NCI-H345 treated with DMSO at 0.1 percent for 48 hours (cell line): ENCODE measurements at regions not wholly inside any gene's neighbourhood (a gene's known extent, or its start where the extent isn't known, plus 50 kb on each side); places are given as distances from the start of the nearest gene placed in this dataset.
"Not testable (repeated sequence)": the region's sequence is repeated elsewhere in the genome, so short reads cannot be mapped to it uniquely, and the experiment has no call there.

ENCODE experiments used
- DNase-seq: peaks from one replicate; lab custom pipeline; 2025; ENCODE audit not compliant: unreplicated experiment; lab: John Stamatoyannopoulos, UW

DNA sequence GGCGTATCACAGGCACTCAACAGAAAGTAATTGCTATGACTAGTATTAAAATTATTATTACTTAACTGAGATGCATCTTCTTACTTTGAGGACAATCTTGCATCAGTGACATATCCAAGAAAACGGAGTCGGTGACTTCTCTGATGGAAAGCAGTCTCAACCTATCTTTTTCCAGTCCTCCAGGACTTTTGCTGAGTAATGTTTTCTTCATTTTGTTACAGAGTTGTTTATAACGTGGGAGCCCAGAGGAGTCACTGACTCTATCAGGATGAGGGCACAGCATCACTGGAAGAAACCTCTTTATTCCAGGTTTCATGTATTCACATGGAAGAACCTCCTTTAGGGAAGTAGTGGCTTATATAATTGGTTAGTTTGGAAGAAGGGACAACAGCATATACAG, 51.5 kb upstream of the MELK start:
- no peak for DNase-seq

DNA sequence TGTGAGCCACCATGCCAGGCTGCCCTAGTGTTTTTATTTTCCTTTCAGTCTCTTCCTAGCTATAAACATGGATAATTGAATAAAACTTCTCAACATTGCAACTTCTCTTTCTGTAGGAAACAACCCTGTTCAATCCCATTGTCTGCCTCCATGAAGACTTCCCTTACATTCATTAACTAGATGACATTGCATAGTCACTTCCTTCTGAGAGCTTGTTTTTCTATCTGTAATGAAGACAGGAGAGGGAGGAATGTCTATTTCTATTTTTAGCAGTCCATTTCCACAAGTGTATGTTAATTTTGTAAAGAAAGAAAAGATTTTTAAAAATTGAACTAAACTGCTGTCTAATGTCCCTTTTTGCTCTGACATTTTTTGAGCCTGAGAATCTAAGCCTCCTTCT, 55.6 kb upstream of the MELK start:
- DNase-seq: no peak

- DNase-seq: no peak
These were observed 68.5 kb upstream of the MELK start for GRCh38 chr9:36504156-36504555.

- DNase-seq: no peak
These were observed 69.3 kb upstream of the MELK start for GRCh38 chr9:36503172-36504088.

DNA sequence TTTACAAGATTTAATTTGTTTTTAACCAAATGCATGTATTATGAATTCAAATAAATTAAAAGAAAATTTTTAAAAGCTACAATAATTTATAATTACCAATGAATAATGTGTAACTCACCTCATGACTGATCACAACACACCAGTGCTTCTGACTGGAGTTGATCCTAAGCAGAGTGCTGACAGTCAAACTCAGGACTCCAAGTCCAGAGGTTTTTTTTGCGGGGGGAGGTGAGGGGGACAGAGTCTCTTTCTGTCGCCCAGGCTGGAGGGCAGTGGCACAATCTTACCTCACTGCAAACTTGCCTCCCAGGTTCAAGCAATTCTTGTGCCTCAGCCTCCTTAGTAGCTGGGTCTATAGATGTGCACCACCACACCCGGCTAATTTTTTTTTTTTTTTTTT, 71.0 kb upstream of the MELK start:
- DNase-seq: no peak

DNA sequence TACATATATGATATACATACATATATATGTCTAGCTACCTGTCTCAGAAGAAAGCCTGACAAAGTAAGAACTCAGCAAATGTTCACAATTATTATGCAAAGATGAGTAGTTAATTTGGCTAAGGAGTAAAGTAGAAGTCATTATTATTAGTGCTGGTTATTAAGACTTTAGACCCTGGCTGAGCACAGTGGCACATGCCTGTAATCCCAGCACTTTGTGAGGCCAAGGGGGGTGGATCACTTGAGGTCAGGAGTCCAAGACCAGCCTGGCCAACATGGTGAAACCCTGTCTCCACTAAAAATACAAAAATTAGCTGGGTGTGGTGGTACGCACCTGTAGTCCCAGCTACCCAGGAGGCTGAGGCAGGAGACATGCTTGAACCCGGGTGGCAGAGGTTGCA, 71.8 kb upstream of the MELK start:
- DNase-seq: not testable (repeated sequence)

DNA sequence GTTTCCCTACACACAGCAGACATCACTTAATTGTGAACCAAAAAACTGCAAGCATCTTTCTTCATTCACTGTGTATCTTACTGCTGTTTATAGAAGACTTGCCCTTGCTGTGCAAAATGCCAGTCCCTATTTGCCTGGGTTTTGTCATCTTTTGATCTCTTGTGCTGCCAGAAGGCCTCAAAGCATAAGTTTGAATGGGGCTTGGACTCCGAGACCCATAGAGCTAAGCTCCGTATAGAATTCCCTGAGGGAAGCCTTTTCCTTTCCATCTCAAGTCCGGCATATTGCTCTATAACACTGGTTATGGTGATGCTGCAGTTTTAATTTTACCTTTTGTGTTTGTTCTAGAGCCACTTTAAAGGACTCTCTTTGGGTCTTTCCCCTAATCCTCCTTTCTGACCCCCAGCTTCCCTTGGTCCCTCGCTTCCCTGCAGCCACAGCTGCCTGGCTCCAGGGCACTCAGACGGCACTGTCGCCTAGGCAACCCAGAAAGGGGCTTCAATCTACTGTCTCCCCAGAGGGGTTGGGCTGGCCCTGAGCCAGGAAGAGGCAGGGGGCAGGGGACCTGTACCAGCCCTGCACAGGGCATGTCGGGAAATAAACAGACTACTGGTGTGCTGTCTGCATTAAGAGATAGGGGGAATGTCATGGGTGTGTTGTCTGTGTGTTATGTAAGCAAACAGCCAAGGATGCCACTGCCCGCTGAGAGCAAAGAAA, 73.4 kb upstream of the MELK start:
- peak; percentile 86 for DNase-seq

DNA sequence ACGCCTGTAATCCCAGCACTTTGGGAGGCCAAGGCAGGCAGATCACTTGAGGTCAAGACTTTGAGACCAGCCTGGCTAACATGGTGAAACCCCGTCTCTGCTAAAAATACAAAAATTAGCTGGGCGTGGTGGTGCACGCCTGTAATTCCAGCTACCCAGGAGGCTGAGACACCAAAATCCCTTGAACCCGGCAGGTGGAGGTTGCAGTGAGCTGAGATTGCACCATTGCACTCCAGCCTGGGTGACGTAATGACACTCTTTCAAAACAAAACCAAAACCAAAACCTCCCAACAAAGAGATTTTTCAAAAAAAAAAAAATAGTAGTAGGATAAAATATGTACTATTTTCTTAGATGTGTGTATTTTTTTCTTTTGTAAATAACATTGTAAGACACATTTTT, 79.1 kb upstream of the MELK start:
- DNase-seq: not testable (repeated sequence)

DNA sequence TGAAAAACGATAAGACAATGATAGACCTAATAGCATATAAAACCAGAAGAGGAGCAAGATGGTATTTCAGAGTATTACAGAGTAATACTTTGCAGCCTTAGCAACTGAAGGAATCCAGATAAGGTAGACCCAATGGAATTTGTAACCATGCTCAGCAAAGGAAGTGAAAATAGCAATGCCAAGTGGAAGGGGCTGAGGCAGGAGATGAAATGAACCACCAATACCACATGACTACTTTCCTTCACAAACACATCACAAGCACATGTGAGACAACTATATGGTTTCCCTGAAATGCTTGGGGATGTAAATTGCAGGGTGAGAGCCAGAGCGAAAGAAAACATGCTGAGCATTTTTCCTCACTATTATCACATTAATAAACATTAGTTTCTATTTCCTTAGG, 79.8 kb upstream of the MELK start:
- DNase-seq: no peak

DNA sequence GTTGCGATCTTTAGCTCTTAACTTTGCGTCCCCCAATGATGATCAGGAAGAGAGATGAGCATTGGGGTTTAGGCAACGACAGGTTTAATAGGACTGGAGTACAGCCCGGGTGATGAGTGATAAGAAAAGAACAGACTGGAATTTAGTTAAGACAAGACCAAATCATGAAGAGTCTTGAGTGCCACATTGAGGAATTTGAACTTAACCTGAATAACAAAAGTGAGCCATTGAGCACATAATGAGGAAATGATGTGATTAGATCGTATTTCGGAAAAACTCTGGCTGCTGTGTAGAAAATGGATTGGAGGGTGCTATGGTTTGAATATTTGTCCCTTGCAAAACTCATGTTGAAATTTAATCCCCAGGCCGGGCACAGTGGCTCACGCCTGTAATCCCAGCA, 83.2 kb upstream of the MELK start:
- DNase-seq: no peak

DNA sequence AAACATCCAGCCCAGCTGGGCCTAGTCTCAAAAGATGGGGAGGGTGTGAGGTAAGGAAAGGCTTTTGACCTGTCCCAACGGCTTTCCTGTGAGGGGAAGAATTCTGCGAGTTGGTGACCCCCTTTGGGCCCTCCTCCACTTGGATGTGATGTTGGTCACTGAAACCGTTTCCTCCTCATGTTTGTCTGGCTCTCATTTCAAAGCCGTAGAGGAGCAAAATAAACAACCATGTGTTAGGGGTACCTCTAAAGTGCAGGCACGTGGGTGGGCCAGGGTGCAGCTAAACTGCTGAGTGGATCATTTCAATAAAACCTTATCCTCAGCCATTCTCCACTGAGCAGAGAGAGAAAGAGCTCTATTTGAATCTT, 84.3 kb upstream of the MELK start:
- DNase-seq: no peak

- peak; percentile 90 for DNase-seq
These were observed 85.0 kb upstream of the MELK start for GRCh38 chr9:36487482-36488388.

DNA sequence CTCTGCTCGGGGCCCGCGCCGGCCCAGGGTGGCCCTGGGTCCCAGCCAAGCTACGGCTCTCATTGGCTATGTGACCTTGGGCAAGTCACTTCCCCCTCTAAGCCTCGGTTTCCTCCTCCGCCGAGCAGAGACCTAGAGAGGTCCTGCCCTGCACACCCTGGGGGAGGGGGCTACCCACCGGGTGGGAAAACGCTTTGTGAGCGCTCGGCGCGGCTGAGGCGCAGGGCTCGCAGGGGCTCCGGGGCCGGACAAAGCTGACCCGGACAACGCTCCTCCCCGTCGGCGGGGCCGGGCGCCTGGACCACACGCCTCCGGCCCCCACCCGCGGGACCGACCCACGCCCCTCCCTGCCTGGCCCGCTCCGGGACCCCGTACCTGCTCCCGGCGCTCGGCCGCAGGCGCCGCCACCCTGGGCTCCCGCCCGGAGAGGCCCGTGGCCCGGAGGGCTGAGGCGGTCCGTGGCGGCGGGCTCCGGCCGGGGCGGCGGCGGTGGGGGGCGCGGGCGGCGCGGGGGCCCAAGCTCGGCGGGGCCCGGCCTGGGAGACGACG, 85.7 kb upstream of the MELK start:
- DNase-seq: no peak

GRCh38 chr9:36486329-36486932, 86.3 kb upstream of the MELK start:
- no peak for DNase-seq

GRCh38 chr9:36485647-36486328, 85.7 kb upstream of the RNF38 start:
- DNase-seq: no peak

GRCh38 chr9:36484124-36484523, 84.1 kb upstream of the RNF38 start:
- no peak for DNase-seq

GRCh38 chr9:36479101-36479500, 79.0 kb upstream of the RNF38 start:
- DNase-seq: no peak

DNA sequence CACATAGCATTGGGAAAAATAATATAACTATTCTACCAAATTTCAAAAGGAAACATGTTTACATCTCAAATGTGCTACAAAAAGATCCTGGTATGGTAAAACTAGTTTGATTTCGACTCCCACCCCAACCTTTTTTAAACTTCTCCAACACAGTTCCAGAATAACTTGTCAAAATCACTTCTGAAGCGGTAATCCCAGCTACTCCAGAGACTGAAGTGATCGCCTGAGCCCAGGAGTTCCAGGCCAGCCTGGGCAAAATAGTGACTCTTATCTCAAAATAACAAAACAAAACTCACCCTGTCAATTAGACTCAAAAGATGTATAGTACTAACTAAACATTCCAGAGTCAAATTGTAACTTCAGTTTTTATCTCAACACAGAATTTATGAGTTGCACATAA, 71.3 kb upstream of the RNF38 start:
- no peak for DNase-seq

GRCh38 chr9:36470643-36471290, 70.7 kb upstream of the RNF38 start:
- no peak for DNase-seq

GRCh38 chr9:36463467-36463866, 63.4 kb upstream of the RNF38 start:
- DNase-seq: no peak
